Ramos (cell line): ENCODE measurements at regions not wholly inside any gene's neighbourhood (a gene's known extent, or its start where the extent isn't known, plus 50 kb on each side); places are given as distances from the start of the nearest gene placed in this dataset.

Experiments used
- in situ Hi-C: fragments of 300-500 bp; cut with MboI; formaldehyde crosslinking; loops from one replicate; pipeline ENCODE4 v1.14.3; 2022; ENCODE audit warnings: low sequenced_read_pairs; ENCODE audit not compliant: unreplicated experiment

- in situ Hi-C loops, result no loop called here
Measured at GRCh38 chr10:33126742-33127141, 168.7 kb upstream of the ITGB1 start.

DNA sequence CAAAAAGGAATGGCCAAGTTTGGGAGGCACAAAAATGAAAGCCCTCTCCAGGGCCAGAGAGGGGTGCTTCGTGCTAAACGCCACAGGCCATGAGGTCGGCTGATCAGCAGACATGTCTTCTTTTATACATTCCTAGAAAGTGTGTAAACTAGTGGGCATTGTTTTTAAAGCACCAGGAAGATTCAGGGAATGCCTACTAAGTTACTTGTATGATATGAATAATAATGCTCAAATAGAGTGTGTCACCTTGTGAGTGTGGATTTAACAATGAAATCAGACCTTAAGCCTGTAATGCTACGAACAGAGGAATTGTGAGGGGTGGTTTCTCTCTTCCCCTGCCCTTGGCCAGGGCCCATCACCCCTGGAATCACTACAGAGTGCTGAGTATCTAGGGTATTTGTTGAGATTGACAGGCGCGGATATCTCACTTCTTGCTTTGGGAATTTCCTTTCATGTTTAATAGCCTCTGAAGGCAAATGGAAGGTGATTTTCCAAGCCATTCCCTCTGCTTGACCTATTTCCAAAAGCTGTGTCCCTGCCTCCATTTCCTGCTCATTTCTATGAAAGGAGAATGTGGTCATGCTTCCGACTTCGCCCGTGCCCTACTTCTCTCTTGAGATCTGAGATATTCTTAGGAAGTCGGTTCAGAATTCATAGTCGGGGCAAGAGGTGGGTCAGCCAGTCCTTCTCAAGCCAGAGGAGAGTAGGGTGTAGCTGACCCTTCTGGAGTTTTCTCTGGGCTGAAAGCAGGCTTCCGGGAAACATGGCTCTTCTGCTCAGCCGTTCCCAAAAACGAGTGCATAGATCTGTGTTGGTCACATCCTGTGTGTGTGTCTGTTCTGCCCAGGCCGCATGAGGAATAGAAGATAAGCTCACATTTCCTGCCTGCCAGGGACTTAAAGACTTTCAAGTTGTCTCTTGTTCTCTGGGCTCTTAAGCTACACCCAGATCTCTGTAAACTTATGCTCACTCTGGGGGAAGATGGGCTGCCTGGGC is 167.8 kb upstream of the ITGB1 start:
- in situ Hi-C loops, result no loop called here

DNA sequence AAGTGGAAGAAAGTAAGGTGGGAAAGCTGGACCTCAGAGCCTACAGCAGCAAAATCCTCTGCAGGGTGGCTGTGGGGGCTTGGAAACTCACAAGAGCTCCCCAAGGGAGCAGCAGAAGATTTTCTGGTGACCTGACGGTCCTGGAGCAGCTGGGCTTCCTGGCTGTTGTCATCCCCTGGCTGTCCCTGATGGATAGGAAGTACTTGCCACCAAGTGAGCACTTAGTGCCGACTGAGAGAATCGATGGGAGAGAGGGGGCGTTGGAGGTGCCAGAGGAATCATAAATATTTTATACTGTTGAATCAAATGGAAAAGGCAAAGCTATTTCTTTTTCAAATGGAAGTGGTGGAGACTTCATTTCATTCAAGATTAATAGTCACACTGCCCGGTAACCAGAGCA is 167.1 kb upstream of the ITGB1 start:
- in situ Hi-C loops, result no loop called here

- in situ Hi-C loops, result no loop called here
Measured at GRCh38 chr10:33123680-33124079, 165.7 kb upstream of the ITGB1 start.

- in situ Hi-C loops, result no loop called here
Measured at GRCh38 chr10:33122014-33122809, 164.2 kb upstream of the ITGB1 start.

GRCh38 chr10:33120700-33121099 is 162.7 kb upstream of the ITGB1 start:
- in situ Hi-C loops, result no loop called here

- in situ Hi-C loops, result no loop called here
Measured at GRCh38 chr10:33120275-33120674, 162.2 kb upstream of the ITGB1 start.

DNA sequence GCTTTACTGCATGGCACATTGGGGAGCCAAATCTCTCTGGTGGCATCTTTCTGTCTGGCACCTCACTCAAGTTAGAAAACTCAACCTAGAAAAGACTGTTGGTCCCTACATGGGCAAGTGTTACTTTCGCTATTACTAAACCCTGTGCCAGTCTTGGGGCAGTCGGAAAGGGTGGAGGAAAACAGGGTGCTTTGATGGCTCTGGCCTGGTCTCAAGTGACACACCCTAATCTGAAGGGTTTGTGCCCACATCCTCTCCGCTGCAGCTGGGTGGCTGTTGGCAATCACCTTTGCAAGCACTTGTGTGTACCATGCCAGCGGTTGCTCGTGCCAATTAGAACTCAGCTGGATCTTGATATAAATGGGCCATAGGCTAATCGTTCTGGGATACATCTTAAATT is 159.8 kb upstream of the ITGB1 start:
- in situ Hi-C loops, result no loop called here

GRCh38 chr10:33117230-33117629 is 159.2 kb upstream of the ITGB1 start:
- in situ Hi-C loops, result no loop called here

- in situ Hi-C loops, result no loop called here
Measured at GRCh38 chr10:33115738-33116719, 158.0 kb upstream of the ITGB1 start.

DNA sequence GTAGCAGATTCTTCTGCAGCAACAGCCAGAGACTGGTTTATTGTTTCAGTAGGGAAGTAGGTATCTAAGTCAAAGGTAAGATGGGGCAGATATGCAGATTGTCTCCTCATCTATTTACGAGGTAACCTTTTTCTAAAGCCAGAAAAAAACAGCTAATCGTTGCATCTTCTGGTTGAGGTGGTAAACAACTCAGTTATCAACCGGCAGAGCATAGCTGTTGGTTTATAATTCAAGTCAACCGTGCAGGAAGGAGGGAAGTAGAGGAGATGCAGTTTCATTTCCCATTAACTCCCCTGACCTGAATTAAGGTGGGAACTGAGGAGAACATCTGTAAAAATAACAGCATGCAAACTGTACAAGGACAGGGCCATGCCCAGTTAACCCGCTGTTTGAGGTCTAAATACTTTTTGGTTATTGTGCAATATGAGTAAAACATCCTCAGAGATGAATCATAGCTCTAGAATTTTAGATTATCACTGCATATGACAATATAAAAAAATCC is 156.5 kb upstream of the ITGB1 start:
- in situ Hi-C loops, result no loop called here

DNA sequence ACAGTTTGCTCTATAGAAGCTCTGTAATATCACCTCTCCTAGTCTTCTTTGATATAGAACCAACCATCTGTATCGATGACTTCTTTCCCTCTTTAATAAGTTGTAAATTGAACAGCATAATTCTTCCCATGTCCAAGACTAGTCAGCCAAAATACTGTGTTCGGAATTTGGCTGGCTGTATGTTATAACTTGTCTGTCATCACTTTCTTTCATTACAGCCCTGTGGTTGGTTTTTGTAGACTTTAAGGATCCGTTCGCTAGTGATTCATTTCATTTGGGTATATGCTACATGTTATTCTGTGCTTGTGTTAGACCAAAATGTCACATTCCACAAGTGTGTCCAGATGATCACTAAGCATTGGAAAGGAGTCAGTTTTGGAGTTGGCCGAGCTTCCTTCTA is 155.4 kb upstream of the ITGB1 start:
- in situ Hi-C loops, result no loop called here

DNA sequence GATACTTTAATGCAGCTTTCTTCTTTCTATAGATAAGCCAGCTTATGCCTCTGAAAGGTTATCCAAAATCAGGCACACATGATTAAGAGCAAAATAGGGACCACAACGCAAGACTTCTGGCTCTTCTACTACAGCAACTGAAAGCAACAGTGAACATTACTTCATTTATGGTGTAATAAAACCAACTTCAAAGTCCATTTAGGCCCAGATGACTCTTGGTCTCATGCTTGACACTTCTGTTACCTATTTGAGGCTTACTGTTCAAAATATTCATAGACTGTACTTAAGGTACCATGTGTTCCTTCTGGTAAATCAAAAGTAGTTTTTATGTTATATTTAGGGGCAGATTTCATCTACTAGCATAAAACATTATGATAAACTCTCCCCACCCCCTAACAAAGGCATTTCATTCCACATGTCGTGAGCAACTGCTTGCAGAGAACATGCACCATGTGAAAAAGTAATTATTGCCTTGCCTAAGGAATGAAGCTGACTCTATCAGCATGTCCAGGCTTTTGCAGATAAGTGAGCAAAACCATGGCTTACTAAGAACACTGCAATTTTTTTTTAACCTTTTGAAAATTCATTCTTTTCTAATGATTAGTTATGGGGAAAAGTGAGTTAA is 154.9 kb upstream of the ITGB1 start:
- in situ Hi-C loops, result no loop called here

DNA sequence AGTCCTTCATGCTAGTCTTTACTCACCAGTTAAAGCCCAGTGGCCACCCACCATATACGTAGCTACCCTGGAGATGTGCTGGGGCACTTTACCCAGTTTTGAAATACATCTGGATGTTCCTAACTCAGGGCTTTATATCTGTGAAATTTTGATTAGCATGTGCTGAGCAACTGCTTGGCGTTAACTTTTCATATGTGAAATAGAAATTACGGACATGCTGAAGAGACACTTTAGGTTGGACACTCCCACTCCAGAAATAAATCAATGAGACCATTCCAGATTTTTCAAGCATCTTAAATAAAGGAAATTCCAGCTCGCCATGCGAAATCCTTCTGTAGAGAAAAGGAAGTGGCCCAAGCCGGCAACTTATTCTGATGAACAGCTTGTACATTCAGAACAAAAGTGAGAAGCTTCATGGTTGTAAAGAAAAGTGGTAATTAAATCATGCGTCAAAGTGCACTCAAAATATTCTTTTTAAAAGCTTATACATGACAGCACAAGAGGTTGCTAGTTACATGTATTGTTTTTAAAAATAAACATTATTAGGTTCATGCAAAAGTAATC is 153.5 kb upstream of the ITGB1 start:
- in situ Hi-C loops, result no loop called here

DNA sequence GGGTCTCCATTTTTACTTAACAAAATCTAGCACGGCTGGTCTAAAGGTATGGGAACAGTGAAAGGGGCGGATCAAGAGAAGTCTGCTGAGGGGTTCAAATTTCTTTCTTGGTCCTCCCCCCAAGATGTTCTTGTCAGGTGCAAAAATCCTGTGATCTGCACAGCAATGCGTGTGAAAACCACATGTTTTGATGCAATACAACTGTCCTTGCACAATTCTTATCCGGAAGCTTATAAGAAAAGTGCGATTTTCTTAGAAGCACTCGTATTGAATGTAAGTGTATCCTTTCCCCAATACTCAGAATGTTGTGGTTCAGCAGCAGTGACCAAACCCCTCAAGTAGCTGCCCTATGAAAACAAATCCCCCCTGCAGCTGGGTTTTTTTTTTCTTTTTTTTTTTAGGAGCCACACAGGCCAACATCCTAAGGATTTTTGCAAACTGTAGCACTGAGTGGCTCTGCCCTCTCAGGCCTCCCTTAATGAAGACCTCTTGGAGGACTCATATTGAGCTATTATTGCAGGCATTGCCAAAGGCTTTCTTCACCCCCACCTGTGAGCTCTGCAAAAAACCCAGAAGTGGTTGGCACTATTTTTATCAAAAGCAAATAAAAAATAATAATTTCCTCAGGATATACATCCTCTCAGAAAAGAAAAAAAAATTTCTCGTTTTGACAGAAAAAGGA is 151.9 kb upstream of the ITGB1 start:
- in situ Hi-C loops, result no loop called here

GRCh38 chr10:33109384-33109783 is 151.4 kb upstream of the ITGB1 start:
- in situ Hi-C loops, result no loop called here

DNA sequence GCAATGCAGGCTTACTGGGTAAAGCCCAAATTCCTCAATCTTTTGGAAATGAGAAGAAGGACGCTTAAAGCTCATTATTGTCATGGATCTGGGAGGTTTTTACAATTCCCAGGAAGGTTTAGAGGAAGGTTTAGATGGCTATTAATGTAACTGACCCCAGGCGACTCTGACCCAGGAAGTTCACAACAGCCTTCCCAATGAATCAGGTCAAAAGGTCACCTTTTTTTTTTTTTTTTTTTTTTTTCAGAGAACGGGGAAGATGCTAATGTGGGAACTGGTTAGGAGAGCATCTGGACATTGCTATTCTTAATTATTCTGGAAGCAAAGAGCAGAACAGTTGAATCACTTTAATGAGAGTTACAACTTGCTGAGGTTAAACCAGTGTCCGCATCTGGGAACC is 149.9 kb upstream of the ITGB1 start:
- in situ Hi-C loops, result no loop called here

GRCh38 chr10:33106767-33107166 is 148.7 kb upstream of the ITGB1 start:
- in situ Hi-C loops, result no loop called here
